NCI-H446 (cell line): ENCODE measurements at regions not wholly inside any gene's neighbourhood (a gene's known extent, or its start where the extent isn't known, plus 50 kb on each side); places are given as distances from the start of the nearest gene placed in this dataset.

Experiments used
- DNase-seq, 2 experiments: peaks; one replicate each; lab custom pipeline; 2025; lab: John Stamatoyannopoulos, UW

GRCh38 chr6:156413154-156413553 is 364.0 kb upstream of the ARID1B start:
- DNase-seq = no peak

- DNase-seq = no peak
These were observed 366.5 kb upstream of the ARID1B start for GRCh38 chr6:156410649-156411048.

- DNase-seq = no peak
These were observed 368.5 kb upstream of the ARID1B start for GRCh38 chr6:156408655-156409054.

- DNase-seq = no peak
These were observed 369.8 kb upstream of the ARID1B start for GRCh38 chr6:156407334-156407733.

GRCh38 chr6:156406688-156407087 is 370.5 kb upstream of the ARID1B start:
- DNase-seq = no peak

- DNase-seq = no peak
These were observed 371.1 kb upstream of the ARID1B start for GRCh38 chr6:156406099-156406498.

- DNase-seq = no peak
These were observed 374.6 kb upstream of the ARID1B start for GRCh38 chr6:156402628-156403027.

GRCh38 chr6:156402227-156402626 is 375.0 kb upstream of the ARID1B start:
- no peak for DNase-seq

GRCh38 chr6:156400487-156400886 is 376.7 kb upstream of the ARID1B start:
- no peak for DNase-seq

GRCh38 chr6:156398966-156399365 is 378.2 kb upstream of the ARID1B start:
- no peak for DNase-seq

GRCh38 chr6:156398371-156398770 is 378.8 kb upstream of the ARID1B start:
- DNase-seq = no peak

- DNase-seq = no peak
These were observed 380.3 kb upstream of the ARID1B start for GRCh38 chr6:156396791-156397418.

- DNase-seq = no peak
These were observed 381.0 kb upstream of the ARID1B start for GRCh38 chr6:156396068-156396771.

GRCh38 chr6:156395276-156395675 is 381.9 kb upstream of the ARID1B start:
- no peak for DNase-seq

GRCh38 chr6:156392648-156393047 is 384.5 kb upstream of the ARID1B start:
- DNase-seq = no peak

- no peak for DNase-seq
These were observed 385.2 kb upstream of the ARID1B start for GRCh38 chr6:156391977-156392376.

- no peak for DNase-seq
These were observed 386.0 kb upstream of the ARID1B start for GRCh38 chr6:156391061-156391672.

GRCh38 chr6:156390621-156391020 is 386.6 kb upstream of the ARID1B start:
- DNase-seq = no peak

GRCh38 chr6:156389296-156389695 is 387.9 kb upstream of the ARID1B start:
- DNase-seq = no peak

GRCh38 chr6:156387472-156387871 is 389.7 kb upstream of the ARID1B start:
- DNase-seq = no peak

GRCh38 chr6:156383059-156383458 is 394.1 kb upstream of the ARID1B start:
- DNase-seq = no peak

- DNase-seq = no peak
These were observed 397.5 kb upstream of the ARID1B start for GRCh38 chr6:156379392-156380289.
